CD14-positive monocyte (primary cell): ENCODE measurements at regions not wholly inside any gene's neighbourhood (a gene's known extent, or its start where the extent isn't known, plus 50 kb on each side); places are given as distances from the start of the nearest gene placed in this dataset.

Experiments used
- DNase-seq, 3 donors: peaks; one replicate each; pipeline ENCODE4 v3.0.0-alpha.2; 2011 to 2022
- H2AFZ ChIP-seq: 2 replicates; pipeline ENCODE4 v1.6.0; 2012; ENCODE audit warnings: mild to moderate bottlenecking, low read depth, low read length, inconsistent platforms; ENCODE audit not compliant: insufficient read depth, poor library complexity, severe bottlenecking
- H3K27ac ChIP-seq, 2 donors: 1 replicate in 1 of 2; 2 replicates in 1 of 2; pipeline ENCODE4 v1.5.1; 2012 to 2013; ENCODE audit warnings: low read length in 2 of 2, control low read depth in 1 of 2, inconsistent platforms in 1 of 2, low read depth in 1 of 2, mild to moderate bottlenecking in 1 of 2
- H3K27me3 ChIP-seq, 2 donors: one replicate each; pipeline versions ENCODE4 v1.6.0 to v1.6.1; 2011 to 2013; ENCODE audit warnings: low read length in 2 of 2; ENCODE audit not compliant: control insufficient read depth in 2 of 2, insufficient read depth in 2 of 2
- H3K36me3 ChIP-seq, 2 donors: replicated peaks in 1 of 2; 1 replicate in 1 of 2; 2 replicates in 1 of 2; pipeline versions ENCODE4 v1.5.1 to v1.6.1; 2012 to 2013; ENCODE audit warnings: low read length in 2 of 2, control low read depth in 1 of 2, inconsistent platforms in 1 of 2, mild to moderate bottlenecking in 1 of 2; ENCODE audit not compliant: insufficient read depth in 2 of 2, control insufficient read depth in 1 of 2
- H3K4me1 ChIP-seq, 2 donors: 1 replicate in 1 of 2; 2 replicates in 1 of 2; pipeline versions ENCODE4 v1.5.1 to v1.6.1; 2012 to 2013; ENCODE audit warnings: low read length in 2 of 2, control low read depth in 1 of 2, inconsistent platforms in 1 of 2, mild to moderate bottlenecking in 1 of 2, moderate library complexity in 1 of 2; ENCODE audit not compliant: insufficient read depth in 2 of 2, control insufficient read depth in 1 of 2
- H3K4me2 ChIP-seq: replicated peaks from 2 replicates; pipeline ENCODE3; 2012; ENCODE audit warnings: low read length, moderate library complexity, mild to moderate bottlenecking; ENCODE audit not compliant: poor library complexity, severe bottlenecking; ENCODE audit errors: extremely low read depth
- H3K4me3 ChIP-seq, 3 experiments: fragments of 200-600 bp in 1 of 3; sonication (generic) in 1 of 3; replicated peaks in 1 of 3; 1 replicate in 2 of 3; 2 replicates in 1 of 3; pipeline ENCODE4 v1.5.1; 2011 to 2013; ENCODE audit warnings: low read length in 3 of 3, mild to moderate bottlenecking in 3 of 3, control low read depth in 2 of 3, low read depth in 2 of 3, inconsistent platforms in 1 of 3, moderate library complexity in 1 of 3
- H3K79me2 ChIP-seq: 2 replicates; pipeline ENCODE4 v1.6.0; 2012; ENCODE audit warnings: mild to moderate bottlenecking, control low read depth, inconsistent platforms, low read length, moderate library complexity; ENCODE audit not compliant: insufficient read depth
- H3K9ac ChIP-seq: 2 replicates; pipeline ENCODE4 v1.6.0; 2017; ENCODE audit warnings: low read length, mild to moderate bottlenecking; ENCODE audit not compliant: insufficient read depth, poor library complexity, severe bottlenecking
- H3K9me3 ChIP-seq, 2 donors: replicated peaks in 1 of 2; 1 replicate in 1 of 2; 2 replicates in 1 of 2; pipeline versions ENCODE4 v1.5.1 to v1.6.1; 2012 to 2013; ENCODE audit warnings: low read length in 2 of 2, control low read depth in 1 of 2; ENCODE audit not compliant: control insufficient read depth in 1 of 2, insufficient read depth in 1 of 2
- H4K20me1 ChIP-seq: 2 replicates; pipeline ENCODE4 v1.6.0; 2012; ENCODE audit warnings: mild to moderate bottlenecking, low read length, control low read depth, moderate library complexity; ENCODE audit not compliant: insufficient read depth
- H3K27ac Mint-ChIP-seq, 7 donors: one replicate each; pipeline ENCODE4 v1.8.0; 2020; ENCODE audit warnings: mild to moderate bottlenecking in 7 of 7, mixed read lengths in 7 of 7, moderate library complexity in 6 of 7, inconsistent platforms in 2 of 7
- H3K27me3 Mint-ChIP-seq, 3 donors: one replicate each; pipeline ENCODE4 v1.8.0; 2021 to 2022; ENCODE audit warnings: low read depth in 3 of 3, mild to moderate bottlenecking in 3 of 3, mixed read lengths in 3 of 3, moderate library complexity in 3 of 3, inconsistent platforms in 1 of 3
- H3K36me3 Mint-ChIP-seq, 2 donors: one replicate each; pipeline ENCODE4 v1.8.0; 2020; ENCODE audit warnings: mixed read lengths in 2 of 2, inconsistent platforms in 1 of 2, mild to moderate bottlenecking in 1 of 2
- H3K4me1 Mint-ChIP-seq: one replicate; pipeline ENCODE4 v1.8.0; 2020; ENCODE audit warnings: mild to moderate bottlenecking, mixed read lengths
- H3K4me3 Mint-ChIP-seq, 2 donors: one replicate each; pipeline ENCODE4 v1.8.0; 2020; ENCODE audit warnings: mild to moderate bottlenecking in 2 of 2, mixed read lengths in 2 of 2, moderate library complexity in 1 of 2
- H3K9me3 Mint-ChIP-seq, 7 donors: one replicate each; pipeline ENCODE4 v1.8.0; 2020 to 2022; ENCODE audit warnings: mixed read lengths in 7 of 7, mild to moderate bottlenecking in 6 of 7, moderate library complexity in 6 of 7, inconsistent platforms in 2 of 7
- WGBS: methylation state at CpG from one replicate; pipeline ENCODE4 v1.1.5; 2013; ENCODE audit warnings: missing lambda C conversion rate; ENCODE audit not compliant: insufficient coverage; 5-methylcytosine and 5-hydroxymethylcytosine counted together
- intact Hi-C, 2 donors: fragments of 100-400 bp; cut with micrococcal nuclease; formaldehyde crosslinking; loops; one replicate each; pipeline versions ENCODE4 v1.15.0 to v1.15.1; 2023
- TF ChIP-seq, protein P1 (sequence below): fragments of 200-600 bp; IDR thresholded peaks from one replicate; pipeline ENCODE4 v1.8.0; 2022; ENCODE audit warnings: antibody characterized with exemption, mild to moderate bottlenecking

DNA sequence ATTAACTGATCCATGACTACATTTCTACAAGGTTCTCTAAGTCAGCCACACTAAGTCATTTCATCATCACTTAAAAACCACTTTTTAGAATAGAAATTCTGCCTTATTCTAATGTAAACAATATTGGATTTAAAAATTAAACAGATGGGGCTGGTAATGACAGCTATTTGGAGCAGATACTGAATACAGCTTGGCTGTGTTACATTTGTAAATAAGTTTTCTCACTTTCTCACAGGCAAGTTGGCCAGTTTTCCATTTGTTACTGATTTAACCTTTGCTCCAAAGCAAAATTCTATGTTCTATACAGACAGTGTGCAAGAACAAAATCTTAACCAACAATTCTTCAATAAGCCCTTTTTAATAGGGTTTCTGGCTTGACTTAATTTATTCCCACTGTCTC is 370.7 kb downstream of the GRIA2 start:
- no peaks in the 10 kb centered on the region for H3K4me1 Mint-ChIP-seq
- H3K4me3 Mint-ChIP-seq, result no peak overlapping the region
- Histone ChIP-seq H3K9me3 (no peaks in the 10 kb centered on the region), H3K27me3 (no peaks in the 10 kb centered on the region), H4K20me1 (no peaks in the 10 kb centered on the region), H3K9ac (no peak overlapping the region), H3K4me1 (no peaks in the 10 kb centered on the region), H2AFZ (no peak overlapping the region), H3K36me3 (no peaks in the 10 kb centered on the region), H3K4me3 (no peak overlapping the region), H3K27ac (no peak overlapping the region), H3K79me2 (no peaks in the 10 kb centered on the region), H3K4me2 (no peak overlapping the region)
- intact Hi-C loops, result no loop called here
- no peaks in the 10 kb centered on the region for H3K27me3 Mint-ChIP-seq
- no peaks in the 10 kb centered on the region for H3K36me3 Mint-ChIP-seq
- no peak for DNase-seq
- TF ChIP-seq, protein P1, sequence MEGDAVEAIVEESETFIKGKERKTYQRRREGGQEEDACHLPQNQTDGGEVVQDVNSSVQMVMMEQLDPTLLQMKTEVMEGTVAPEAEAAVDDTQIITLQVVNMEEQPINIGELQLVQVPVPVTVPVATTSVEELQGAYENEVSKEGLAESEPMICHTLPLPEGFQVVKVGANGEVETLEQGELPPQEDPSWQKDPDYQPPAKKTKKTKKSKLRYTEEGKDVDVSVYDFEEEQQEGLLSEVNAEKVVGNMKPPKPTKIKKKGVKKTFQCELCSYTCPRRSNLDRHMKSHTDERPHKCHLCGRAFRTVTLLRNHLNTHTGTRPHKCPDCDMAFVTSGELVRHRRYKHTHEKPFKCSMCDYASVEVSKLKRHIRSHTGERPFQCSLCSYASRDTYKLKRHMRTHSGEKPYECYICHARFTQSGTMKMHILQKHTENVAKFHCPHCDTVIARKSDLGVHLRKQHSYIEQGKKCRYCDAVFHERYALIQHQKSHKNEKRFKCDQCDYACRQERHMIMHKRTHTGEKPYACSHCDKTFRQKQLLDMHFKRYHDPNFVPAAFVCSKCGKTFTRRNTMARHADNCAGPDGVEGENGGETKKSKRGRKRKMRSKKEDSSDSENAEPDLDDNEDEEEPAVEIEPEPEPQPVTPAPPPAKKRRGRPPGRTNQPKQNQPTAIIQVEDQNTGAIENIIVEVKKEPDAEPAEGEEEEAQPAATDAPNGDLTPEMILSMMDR, result no peak
- peaks cover 0 to 3% (median 0%) of the 10 kb centered on the region in 7 donors for H3K9me3 Mint-ChIP-seq
- no peak overlapping the region for H3K27ac Mint-ChIP-seq

DNA sequence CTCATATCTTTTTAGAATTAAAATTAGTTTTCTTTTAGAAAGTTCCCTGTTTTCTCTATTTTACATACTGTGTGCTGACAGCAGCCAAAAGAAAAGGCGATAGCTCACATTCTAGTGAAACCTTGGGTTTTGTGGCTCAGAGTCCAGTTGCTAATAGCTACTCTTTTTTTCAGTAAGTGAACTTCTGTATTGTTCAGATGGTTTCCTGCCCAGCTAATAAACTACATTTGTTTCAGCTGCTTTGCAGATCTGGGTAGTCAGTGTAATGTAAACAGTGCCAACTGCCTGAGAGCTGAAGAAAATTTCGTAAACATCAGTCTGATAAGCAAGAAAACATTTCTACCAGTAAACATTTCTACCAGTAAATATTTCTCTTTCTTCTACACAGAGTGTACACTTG is 370.2 kb downstream of the GRIA2 start:
- no peaks in the 10 kb centered on the region for H3K4me1 ChIP-seq
- no peaks in the 10 kb centered on the region for H3K27me3 ChIP-seq
- Mint-ChIP-seq H3K4me3 (no peak overlapping the region), H3K9me3 (peaks cover 0 to 3% (median 0%) of the 10 kb centered on the region in 7 donors), H3K36me3 (no peaks in the 10 kb centered on the region), H3K4me1 (no peaks in the 10 kb centered on the region), H3K27me3 (no peaks in the 10 kb centered on the region), H3K27ac (no peak overlapping the region)
- H3K79me2 ChIP-seq, result no peaks in the 10 kb centered on the region
- WGBS, result no CpG with 5 or more reads among the region's 2 CpGs
- no peak overlapping the region for H3K4me3 ChIP-seq
- no peak overlapping the region for H3K9ac ChIP-seq
- DNase-seq, result no peak
- no peak overlapping the region for H3K4me2 ChIP-seq
- intact Hi-C loops, result no loop called here
- TF ChIP-seq, protein P1, result no peak
- no peaks in the 10 kb centered on the region for H4K20me1 ChIP-seq
- no peaks in the 10 kb centered on the region for H3K9me3 ChIP-seq
- no peak overlapping the region for H3K27ac ChIP-seq
- no peak overlapping the region for H2AFZ ChIP-seq
- no peaks in the 10 kb centered on the region for H3K36me3 ChIP-seq
